Peyer's patch (tissue), 4 donors: ENCODE measurements at regions not wholly inside any gene's neighbourhood (a gene's known extent, or its start where the extent isn't known, plus 50 kb on each side); places are given as distances from the start of the nearest gene placed in this dataset.
"Not testable (repeated sequence)": the region's sequence is repeated elsewhere in the genome, so short reads cannot be mapped to it uniquely, and the experiment has no call there.

ENCODE experiments used
- CTCF ChIP-seq, 6 experiments: fragments of 450-650 bp in 4 of 6; fragments of 200-600 bp in 2 of 6; sonication (generic) in 1 of 6; IDR thresholded peaks; one replicate each; pipeline ENCODE4 v1.5.1; 2017 to 2019; ENCODE audit warnings: antibody characterized with exemption in 6 of 6, mild to moderate bottlenecking in 3 of 6, moderate library complexity in 1 of 6
- POLR2A ChIP-seq, 2 donors: fragments of 450-650 bp; IDR thresholded peaks; one replicate each; pipeline ENCODE4 v1.5.1; 2017; ENCODE audit warnings: antibody characterized with exemption in 2 of 2, mild to moderate bottlenecking in 2 of 2, moderate library complexity in 2 of 2

GRCh38 chr1:104337927-104338326 is 588.2 kb downstream of the AMY1C start:
- not testable (repeated sequence) for TF ChIP-seq CTCF, POLR2A (IDR thresholded peaks at IDR 0.05)
